ENCODE measurements at regions not wholly inside any gene's neighbourhood (a gene's known extent, or its start where the extent isn't known, plus 50 kb on each side); places are given as distances from the start of the nearest gene placed in this dataset.

DNA sequence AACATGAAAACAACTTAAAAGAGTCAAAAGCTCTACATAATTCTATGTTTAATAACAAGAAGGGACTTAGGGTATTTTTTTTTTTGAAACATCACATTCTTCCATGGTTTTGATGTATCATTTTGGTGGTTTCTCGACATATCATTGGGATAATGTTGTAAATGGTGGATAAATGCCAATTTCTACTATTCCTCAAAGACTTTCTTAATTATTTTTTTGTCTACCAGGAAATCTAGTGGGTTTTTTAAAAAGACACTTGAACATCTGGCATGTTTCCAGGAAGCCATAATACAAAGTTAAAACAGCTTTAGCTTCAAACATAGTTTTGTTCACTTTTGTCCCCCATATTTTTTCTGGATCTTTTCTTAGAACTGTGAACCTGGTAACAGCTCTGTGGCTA lies 200.4 kb downstream of the DKK1 start:
- no peak overlapping the region for H3K4me3 Mint-ChIP-seq
- no peaks in the 10 kb centered on the region for H3K36me3 Mint-ChIP-seq
- H3K9me3 Mint-ChIP-seq, result peaks cover 10% of the 10 kb centered on the region
- H3K27me3 Mint-ChIP-seq, result no peaks in the 10 kb centered on the region
- DNase-seq (ENCODE audit: low spot score in 2 of 2) (no peak), ATAC-seq (ENCODE audit: low read depth) (no peak)
- no peaks in the 10 kb centered on the region for H3K4me1 Mint-ChIP-seq
- H3K27ac Mint-ChIP-seq, result no peak overlapping the region

DNA sequence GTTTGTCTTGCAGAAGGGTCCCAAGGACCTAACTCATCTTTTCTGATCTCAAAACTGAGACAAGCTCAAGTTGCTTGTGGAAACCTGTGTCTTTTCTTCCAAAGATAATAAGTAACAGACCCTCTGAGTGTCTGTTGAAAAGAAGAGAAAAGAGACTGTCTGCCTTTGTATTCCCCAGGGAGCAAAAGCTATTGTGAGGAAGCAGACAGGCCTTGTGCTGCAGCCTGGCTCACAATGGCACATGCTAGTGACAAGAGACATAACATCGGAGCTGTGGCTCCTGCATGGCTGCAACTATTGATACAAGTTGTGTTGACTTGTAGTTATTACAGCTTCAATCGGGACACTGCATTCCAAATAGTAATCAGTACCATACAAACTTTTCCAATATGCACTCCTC lies 202.9 kb downstream of the DKK1 start:
- Mint-ChIP-seq H3K36me3 (no peaks in the 10 kb centered on the region), H3K27ac (no peak overlapping the region), H3K4me3 (no peak overlapping the region), H3K4me1 (no peaks in the 10 kb centered on the region), H3K27me3 (no peaks in the 10 kb centered on the region), H3K9me3 (peaks cover 2% of the 10 kb centered on the region)
- ATAC-seq (ENCODE audit: low read depth), result no peak
- DNase-seq (ENCODE audit: low spot score in 2 of 2), result no peak

DNA sequence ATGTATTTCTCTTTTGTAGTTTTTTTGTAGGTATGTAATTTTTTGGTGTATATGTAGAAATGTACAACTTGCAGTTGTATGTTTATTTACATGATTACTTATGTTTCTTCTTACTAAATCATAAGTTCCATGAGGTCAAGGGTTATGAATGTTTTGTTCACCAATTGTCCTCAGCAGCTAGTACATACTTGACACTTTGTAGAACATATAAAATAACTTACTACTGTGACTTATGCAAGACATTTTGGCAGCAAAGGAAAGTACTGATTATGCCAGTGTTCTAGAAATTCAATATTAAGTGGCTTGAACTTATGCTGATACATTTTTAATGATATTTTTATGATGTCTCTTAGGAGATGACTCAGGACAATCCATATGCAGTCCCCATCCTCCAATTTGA lies 209.6 kb downstream of the DKK1 start:
- Mint-ChIP-seq H3K27ac (no peak overlapping the region), H3K4me1 (no peaks in the 10 kb centered on the region), H3K36me3 (no peaks in the 10 kb centered on the region), H3K4me3 (no peak overlapping the region), H3K9me3 (peaks cover 5% of the 10 kb centered on the region), H3K27me3 (no peaks in the 10 kb centered on the region)
- DNase-seq (ENCODE audit: low spot score in 2 of 2) (no peak), ATAC-seq (ENCODE audit: low read depth) (no peak)

GRCh38 chr10:52525761-52526160 lies 211.7 kb downstream of the DKK1 start:
- DNase-seq (ENCODE audit: low spot score in 2 of 2) (no peak), ATAC-seq (ENCODE audit: low read depth) (no peak)
- no peaks in the 10 kb centered on the region for H3K36me3 Mint-ChIP-seq

DNA sequence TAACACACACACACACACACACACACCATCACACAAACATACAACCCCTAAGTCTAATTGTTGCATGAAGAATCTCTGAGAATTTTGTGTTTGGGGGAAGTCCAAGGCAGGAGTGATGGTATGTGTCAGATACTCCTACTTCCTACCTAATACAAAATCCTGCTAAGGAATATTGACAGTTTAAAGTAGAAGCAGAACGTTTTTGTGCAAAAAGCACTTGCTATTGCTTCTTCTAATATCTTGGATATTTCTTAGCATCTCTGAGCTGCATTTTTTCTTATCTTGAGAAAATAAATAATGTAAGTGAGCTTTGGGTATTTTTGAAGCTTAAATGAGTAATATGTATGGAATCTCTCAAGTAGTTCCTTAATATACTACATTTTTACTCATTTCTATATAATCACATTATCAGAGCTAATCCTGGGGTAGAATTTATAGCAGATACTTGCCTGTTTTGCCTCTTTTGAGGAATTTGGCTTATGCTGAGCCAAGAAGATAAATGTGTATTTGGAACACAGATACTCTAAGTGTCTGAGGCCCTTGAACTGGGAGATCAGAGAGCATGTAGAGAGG lies 212.3 kb downstream of the DKK1 start:
- H3K4me1 Mint-ChIP-seq, result no peaks in the 10 kb centered on the region
- H3K4me3 Mint-ChIP-seq, result no peak overlapping the region
- no peaks in the 10 kb centered on the region for H3K36me3 Mint-ChIP-seq
- no peak overlapping the region for H3K27ac Mint-ChIP-seq
- H3K9me3 Mint-ChIP-seq, result peaks cover 9% of the 10 kb centered on the region
- H3K27me3 Mint-ChIP-seq, result no peaks in the 10 kb centered on the region
- DNase-seq (ENCODE audit: low spot score in 2 of 2) (no peak), ATAC-seq (ENCODE audit: low read depth) (no peak)

More at GRCh38 chr10:52525761-52526160, 211.7 kb downstream of the DKK1 start:
- H3K27ac Mint-ChIP-seq, result no peak overlapping the region
- H3K4me1 Mint-ChIP-seq, result no peaks in the 10 kb centered on the region
- no peaks in the 10 kb centered on the region for H3K27me3 Mint-ChIP-seq
- no peak overlapping the region for H3K4me3 Mint-ChIP-seq
- peaks cover 9% of the 10 kb centered on the region for H3K9me3 Mint-ChIP-seq

GRCh38 chr10:52532650-52533290 lies 218.7 kb downstream of the DKK1 start:
- Mint-ChIP-seq H3K27me3 (no peaks in the 10 kb centered on the region), H3K9me3 (peaks cover 10% of the 10 kb centered on the region), H3K4me3 (no peak overlapping the region), H3K4me1 (no peaks in the 10 kb centered on the region), H3K36me3 (no peaks in the 10 kb centered on the region), H3K27ac (no peak overlapping the region)
- no peak for ATAC-seq (ENCODE audit: low read depth)
- DNase-seq (ENCODE audit: low spot score in 2 of 2), result no peak

DNA sequence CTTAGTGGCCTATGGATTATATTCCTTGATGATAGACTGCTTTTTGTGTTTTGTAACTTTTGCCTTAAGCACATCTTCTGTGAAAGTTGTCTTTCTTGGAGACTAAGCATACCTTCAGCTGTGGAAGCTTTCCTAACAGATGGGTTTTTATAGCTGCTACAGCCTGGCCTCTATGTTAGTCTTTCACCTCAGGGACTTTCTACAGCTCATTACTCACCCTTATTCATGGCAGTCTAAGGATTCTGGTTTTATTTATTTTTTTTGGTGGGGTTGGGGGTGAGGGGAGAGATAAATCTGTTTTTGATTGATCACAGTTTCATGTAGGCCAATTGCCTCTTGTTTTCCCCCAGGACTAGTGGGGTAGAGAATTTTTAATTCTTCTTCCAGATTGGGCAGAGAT lies 219.9 kb downstream of the DKK1 start:
- no peak overlapping the region for H3K27ac Mint-ChIP-seq
- H3K4me3 Mint-ChIP-seq, result no peak overlapping the region
- no peaks in the 10 kb centered on the region for H3K36me3 Mint-ChIP-seq
- DNase-seq (ENCODE audit: low spot score in 2 of 2) (no peak), ATAC-seq (ENCODE audit: low read depth) (no peak)
- H3K9me3 Mint-ChIP-seq, result peaks cover 10% of the 10 kb centered on the region
- H3K4me1 Mint-ChIP-seq, result no peaks in the 10 kb centered on the region
- no peaks in the 10 kb centered on the region for H3K27me3 Mint-ChIP-seq

- no peaks in the 10 kb centered on the region for H3K4me1 Mint-ChIP-seq
- no peak overlapping the region for H3K4me3 Mint-ChIP-seq
- H3K9me3 Mint-ChIP-seq, result peaks cover 4% of the 10 kb centered on the region
- DNase-seq (ENCODE audit: low spot score in 2 of 2) (no peak), ATAC-seq (ENCODE audit: low read depth) (no peak)
- no peaks in the 10 kb centered on the region for H3K36me3 Mint-ChIP-seq
- no peaks in the 10 kb centered on the region for H3K27me3 Mint-ChIP-seq
- H3K27ac Mint-ChIP-seq, result no peak overlapping the region
These were observed 225.4 kb downstream of the DKK1 start for GRCh38 chr10:52539463-52539862.

DNA sequence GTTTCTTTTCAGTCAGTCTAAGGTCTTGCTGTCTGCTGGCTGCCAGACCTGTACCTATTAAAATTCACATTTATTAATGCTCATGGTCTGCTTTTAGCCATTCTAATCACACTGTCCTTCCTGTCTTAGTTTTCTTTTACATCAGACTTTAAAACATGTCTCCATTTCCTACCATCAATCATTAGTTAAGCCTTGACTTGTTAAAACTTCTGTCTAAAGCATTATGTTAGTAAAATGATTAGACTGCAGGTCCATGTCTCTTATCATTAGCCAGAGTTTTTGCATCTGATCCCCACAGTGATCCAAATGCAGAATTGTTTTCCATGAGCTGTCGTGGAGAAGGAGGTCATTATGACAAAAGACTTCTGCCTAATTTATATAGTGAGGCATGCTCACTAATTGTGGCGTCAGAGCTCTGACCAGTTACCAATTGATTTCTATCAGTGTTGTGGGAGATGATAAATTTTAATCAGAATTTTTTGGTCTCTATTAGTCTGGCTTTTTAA lies 226.5 kb downstream of the DKK1 start:
- Mint-ChIP-seq H3K36me3 (no peaks in the 10 kb centered on the region), H3K27me3 (no peaks in the 10 kb centered on the region), H3K4me1 (no peaks in the 10 kb centered on the region), H3K9me3 (peaks cover 5% of the 10 kb centered on the region), H3K4me3 (no peak overlapping the region), H3K27ac (no peak overlapping the region)
- ATAC-seq (ENCODE audit: low read depth) (no peak), DNase-seq (ENCODE audit: low spot score in 2 of 2) (no peak)

DNA sequence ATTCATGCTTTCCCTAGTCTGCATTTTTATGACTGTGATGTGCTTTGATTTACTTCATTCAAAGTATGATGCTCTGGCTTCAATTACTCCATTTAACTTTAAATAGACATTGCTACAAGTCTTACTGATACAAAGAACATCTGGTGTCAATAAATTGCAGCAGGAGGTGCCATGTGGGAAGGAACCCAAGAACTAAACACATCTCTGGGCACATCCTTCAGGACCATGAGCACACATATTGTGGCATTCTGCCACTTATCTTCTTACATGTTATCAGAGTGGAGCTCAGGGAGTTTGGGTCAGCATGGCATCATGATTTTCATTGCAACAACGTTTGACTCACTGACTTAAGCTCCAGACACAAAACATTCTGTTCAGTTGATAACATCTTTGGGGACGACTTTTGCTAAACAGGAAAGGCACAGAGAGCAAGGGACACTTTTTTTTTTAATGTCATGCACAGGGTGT lies 227.0 kb downstream of the DKK1 start:
- Mint-ChIP-seq H3K36me3 (no peaks in the 10 kb centered on the region), H3K9me3 (peaks cover 7% of the 10 kb centered on the region), H3K4me3 (no peak overlapping the region), H3K4me1 (no peaks in the 10 kb centered on the region), H3K27me3 (no peaks in the 10 kb centered on the region), H3K27ac (no peak overlapping the region)
- no peak for DNase-seq (ENCODE audit: low spot score in 2 of 2)
- no peak for ATAC-seq (ENCODE audit: low read depth)

DNA sequence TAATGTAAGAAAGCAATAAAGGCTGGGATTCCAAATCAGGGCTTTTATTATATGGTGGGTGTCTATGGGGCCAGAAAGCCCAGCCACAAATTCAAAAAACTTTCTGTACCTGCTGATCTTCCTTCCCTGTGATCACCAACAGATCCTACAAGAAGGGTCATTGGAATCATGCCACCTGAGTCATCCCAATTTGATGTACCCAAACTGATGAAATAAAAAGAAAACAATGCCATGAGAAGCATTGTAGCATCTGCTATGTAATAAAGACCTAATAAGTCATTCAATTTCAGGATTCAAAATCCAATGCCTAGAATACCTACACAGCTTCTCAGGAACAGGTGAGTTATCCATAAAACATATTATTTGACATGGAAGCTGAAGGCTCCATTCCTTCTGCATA lies 228.8 kb downstream of the DKK1 start:
- ATAC-seq (ENCODE audit: low read depth) (no peak), DNase-seq (ENCODE audit: low spot score in 2 of 2) (no peak)
- Mint-ChIP-seq H3K4me3 (no peak overlapping the region), H3K36me3 (no peaks in the 10 kb centered on the region), H3K9me3 (peaks cover 5% of the 10 kb centered on the region), H3K4me1 (no peaks in the 10 kb centered on the region), H3K27ac (no peak overlapping the region), H3K27me3 (no peaks in the 10 kb centered on the region)

- H3K4me3 Mint-ChIP-seq, result no peak overlapping the region
These were observed 221.5 kb downstream of the MBL2 start for GRCh38 chr10:52551046-52551445.

DNA sequence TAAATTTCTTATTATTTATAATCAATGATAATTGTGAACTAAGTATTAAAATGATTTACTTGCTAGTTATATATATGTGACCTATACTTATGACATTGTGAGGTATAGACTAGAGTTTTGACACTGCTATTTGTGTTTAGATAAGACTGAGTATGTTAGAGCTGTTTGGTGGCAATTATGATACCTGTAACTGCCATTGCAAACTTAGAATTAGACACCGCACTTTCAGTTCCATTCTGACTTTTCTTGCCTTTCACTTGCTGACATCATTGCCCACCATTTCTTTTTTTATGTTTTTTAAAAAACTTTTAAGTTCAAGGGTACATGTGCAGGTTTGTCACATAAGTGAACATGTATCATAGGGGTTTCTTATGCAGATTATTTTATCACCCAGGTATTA lies 214.5 kb downstream of the MBL2 start:
- Mint-ChIP-seq H3K27ac (no peak overlapping the region), H3K4me1 (no peaks in the 10 kb centered on the region), H3K9me3 (no peaks in the 10 kb centered on the region), H3K36me3 (no peaks in the 10 kb centered on the region), H3K27me3 (no peaks in the 10 kb centered on the region), H3K4me3 (no peak overlapping the region)
- no peak for DNase-seq (ENCODE audit: low spot score in 2 of 2)
- no peak for ATAC-seq (ENCODE audit: low read depth)

More at GRCh38 chr10:52551046-52551445, 221.5 kb downstream of the MBL2 start:
- ATAC-seq (ENCODE audit: low read depth) (no peak), DNase-seq (ENCODE audit: low spot score in 2 of 2) (no peak)
- H3K9me3 Mint-ChIP-seq, result no peaks in the 10 kb centered on the region
- H3K36me3 Mint-ChIP-seq, result no peaks in the 10 kb centered on the region
- no peaks in the 10 kb centered on the region for H3K27me3 Mint-ChIP-seq
- no peaks in the 10 kb centered on the region for H3K4me1 Mint-ChIP-seq
- no peak overlapping the region for H3K27ac Mint-ChIP-seq

- H3K9me3 Mint-ChIP-seq, result no peaks in the 10 kb centered on the region
- ATAC-seq (ENCODE audit: low read depth), result no peak
- no peak overlapping the region for H3K27ac Mint-ChIP-seq
- no peak for DNase-seq (ENCODE audit: low spot score in 2 of 2)
- no peaks in the 10 kb centered on the region for H3K27me3 Mint-ChIP-seq
- H3K4me3 Mint-ChIP-seq, result no peak overlapping the region
- no peaks in the 10 kb centered on the region for H3K36me3 Mint-ChIP-seq
- no peaks in the 10 kb centered on the region for H3K4me1 Mint-ChIP-seq
These were observed 211.3 kb downstream of the MBL2 start for GRCh38 chr10:52561322-52561721.

GRCh38 chr10:52563360-52563759 lies 209.2 kb downstream of the MBL2 start:
- no peak overlapping the region for H3K27ac Mint-ChIP-seq
- H3K9me3 Mint-ChIP-seq, result no peaks in the 10 kb centered on the region
- H3K27me3 Mint-ChIP-seq, result no peaks in the 10 kb centered on the region
- ATAC-seq (ENCODE audit: low read depth) (no peak), DNase-seq (ENCODE audit: low spot score in 2 of 2) (no peak)
- no peak overlapping the region for H3K4me3 Mint-ChIP-seq
- H3K36me3 Mint-ChIP-seq, result no peaks in the 10 kb centered on the region
- no peaks in the 10 kb centered on the region for H3K4me1 Mint-ChIP-seq

Measured in memory B cell (primary cell).